Lung (tissue), 11 donors: ENCODE measurements at regions not wholly inside any gene's neighbourhood (a gene's known extent, or its start where the extent isn't known, plus 50 kb on each side); places are given as distances from the start of the nearest gene placed in this dataset.
A peak's percentile ranks its signal among the peaks of the same experiment; 100 is the strongest.

Source experiments
- ATAC-seq: fragments of 200-7000 bp; cut with Tn5 transposase; one replicate; pipeline ENCODE4 v1.9.1; 2020; ENCODE audit warnings: moderate number of reproducible peaks; ENCODE audit not compliant: insufficient read depth, low FRiP score
- DNase-seq, 3 donors: peaks; one replicate each; pipeline ENCODE4 v3.0.0-alpha.2; 2013 to 2017
- H3K27ac ChIP-seq, 2 donors: one replicate each; pipeline ENCODE4 v1.5.1; 2013; ENCODE audit warnings: mild to moderate bottlenecking in 2 of 2, moderate library complexity in 2 of 2, control low read depth in 1 of 2, inconsistent platforms in 1 of 2, low read depth in 1 of 2, low read length in 1 of 2
- H3K27me3 ChIP-seq, 3 donors: one replicate each; pipeline ENCODE4 v1.5.1; 2013; ENCODE audit warnings: low read length in 2 of 3; ENCODE audit not compliant: control insufficient read depth in 3 of 3, insufficient read depth in 3 of 3
- H3K36me3 ChIP-seq, 4 donors: one replicate each; pipeline ENCODE4 v1.5.1; 2013; ENCODE audit warnings: low read length in 4 of 4, mild to moderate bottlenecking in 1 of 4, moderate library complexity in 1 of 4; ENCODE audit not compliant: control insufficient read depth in 4 of 4, insufficient read depth in 4 of 4
- H3K4me1 ChIP-seq, 5 donors: one replicate each; pipeline ENCODE4 v1.5.1; 2013; ENCODE audit warnings: low read length in 5 of 5, mild to moderate bottlenecking in 2 of 5, moderate library complexity in 1 of 5; ENCODE audit not compliant: control insufficient read depth in 5 of 5, insufficient read depth in 5 of 5
- H3K4me3 ChIP-seq: one replicate; pipeline ENCODE4 v1.5.1; 2013; ENCODE audit warnings: mild to moderate bottlenecking, control low read depth, moderate library complexity
- H3K9ac ChIP-seq, 2 donors: one replicate each; pipeline ENCODE4 v1.5.1; 2013; ENCODE audit warnings: low read length in 2 of 2, control low read depth in 1 of 2; ENCODE audit not compliant: insufficient read depth in 1 of 2
- H3K9me3 ChIP-seq, 4 donors: one replicate each; pipeline ENCODE4 v1.5.1; 2013; ENCODE audit warnings: low read length in 3 of 4, mild to moderate bottlenecking in 1 of 4, moderate library complexity in 1 of 4; ENCODE audit not compliant: control insufficient read depth in 4 of 4, insufficient read depth in 3 of 4
- CTCF ChIP-seq: IDR thresholded peaks from 2 replicates; pipeline ENCODE4 v1.5.1; 2012; ENCODE audit warnings: mild to moderate bottlenecking; ENCODE audit errors: control extremely low read depth, extremely low read depth
- WGBS, 2 donors: extraction: QIAGEN DNeasy Blood & Tissue Kit; methylation state at CpG; one replicate each; pipeline ENCODE4 v1.1.7; 2013; 5-methylcytosine and 5-hydroxymethylcytosine counted together
- donor health status: control.
- donor health status: control.
- donor health status: Bipolar disorder and iron deficiency.
- donor health status: healthy.
- donor health status: DM: yes; HTN: yes; CAD: no.

GRCh38 chr18:25518716-25519053 lies 166.7 kb upstream of the ZNF521 start:
- WGBS, 2 donors, result 23 to 48% methylated on average over 3 of the region's 3 CpGs
- ATAC-seq (no peak), DNase-seq (no peak)
- Histone ChIP-seq H3K9ac (no peak overlapping the region), H3K4me1 (peaks cover 0 to 3% (median 0%) of the 10 kb centered on the region in 5 donors), H3K27me3 (no peaks in the 10 kb centered on the region), H3K36me3 (no peaks in the 10 kb centered on the region), H3K27ac (no peak overlapping the region), H3K4me3 (no peak overlapping the region), H3K9me3 (no peaks in the 10 kb centered on the region)
- TF ChIP-seq CTCF, result no peak

- ATAC-seq, result no peak
- WGBS, 2 donors, result 43 to 59% methylated on average over 6 of the region's 6 CpGs
Observed at GRCh38 chr18:25517881-25518715, 166.1 kb upstream of the ZNF521 start.

GRCh38 chr18:25516747-25517498 lies 165.0 kb upstream of the ZNF521 start:
- Histone ChIP-seq H3K36me3 (no peaks in the 10 kb centered on the region), H3K27ac (no peak overlapping the region), H3K9me3 (no peaks in the 10 kb centered on the region), H3K9ac (no peak overlapping the region), H3K4me1 (peaks cover 0 to 3% (median 0%) of the 10 kb centered on the region in 5 donors), H3K4me3 (no peak overlapping the region), H3K27me3 (no peaks in the 10 kb centered on the region)
- WGBS, 2 donors, result 82 to 84% methylated on average over 7 of the region's 7 CpGs
- ATAC-seq (no peak), DNase-seq (no peak)
- TF ChIP-seq CTCF, result no peak

More at GRCh38 chr18:25517881-25518715, 166.1 kb upstream of the ZNF521 start:
- Histone ChIP-seq H3K4me3 (no peak overlapping the region), H3K27ac (no peak overlapping the region), H3K9me3 (no peaks in the 10 kb centered on the region), H3K9ac (no peak overlapping the region), H3K36me3 (no peaks in the 10 kb centered on the region), H3K27me3 (no peaks in the 10 kb centered on the region), H3K4me1 (peaks cover 0 to 3% (median 0%) of the 10 kb centered on the region in 5 donors)
- no peak for TF ChIP-seq CTCF
- peak in 1 of 3 donors; percentile 7 for DNase-seq
